NB4 (cell line): ENCODE measurements at regions not wholly inside any gene's neighbourhood (a gene's known extent, or its start where the extent isn't known, plus 50 kb on each side); places are given as distances from the start of the nearest gene placed in this dataset.

Experiments
- CTCF ChIP-seq: IDR thresholded peaks from one replicate; pipeline ENCODE4 v1.5.1; 2012; ENCODE audit warnings: low read depth, low read length
- POLR2A ChIP-seq: IDR thresholded peaks from 2 replicates; pipeline ENCODE4 v1.6.1; 2011; ENCODE audit warnings: mild to moderate bottlenecking; ENCODE audit not compliant: insufficient read length; ENCODE audit errors: extremely low read depth

- no peak for TF ChIP-seq CTCF
- no peak for TF ChIP-seq POLR2A
These were observed 59.2 kb upstream of the IVNS1ABP start for GRCh38 chr1:185376288-185376687.
